ENCODE measurements at regions not wholly inside any gene's neighbourhood (a gene's known extent, or its start where the extent isn't known, plus 50 kb on each side); places are given as distances from the start of the nearest gene placed in this dataset.

DNA sequence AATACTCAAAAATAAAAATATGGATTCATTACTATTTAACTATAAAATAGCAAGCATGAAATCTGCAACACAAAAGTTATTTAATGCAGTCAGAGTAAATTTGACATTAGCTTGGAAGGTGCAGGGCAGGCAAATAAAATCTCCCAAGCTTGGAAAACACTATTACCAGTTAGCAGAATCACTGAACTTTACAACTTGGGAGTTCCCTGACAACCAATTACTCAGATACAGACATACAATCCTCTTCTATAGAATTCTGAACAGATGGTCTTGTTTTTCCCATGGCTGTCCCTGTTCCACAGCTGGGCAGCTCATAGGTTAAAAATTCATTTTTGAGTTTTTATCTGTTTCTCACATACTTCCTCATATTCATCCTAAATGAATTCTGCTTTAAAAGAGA, 1002.6 kb downstream of the SORCS3 start:
- Histone ChIP-seq H3K36me3 (no peaks in the 10 kb centered on the region), H3K4me3 (no peak overlapping the region), H3K27ac (peak overlapping the region in 3 of 4 donors; percentile 19 to 45 (median 39)), H3K9me3 (no peaks in the 10 kb centered on the region), H3K4me1 (peaks cover 0 to 48% (median 14%) of the 10 kb centered on the region in 4 donors), H3K27me3 (no peaks in the 10 kb centered on the region)
- DNase-seq = no peak
- intact Hi-C loops (cut with DNase I; ENCODE audit: low total_unique reads) (no loop called here), in situ Hi-C loops (cut with MboI; ENCODE audit: low pct_ligation_motif_present in 1 of 4, low pct_unique_long_range_greater_than_20kb in 1 of 4, low sequenced_read_pairs in 3 of 4) (no loop called here)
- TF ChIP-seq, protein P1, sequence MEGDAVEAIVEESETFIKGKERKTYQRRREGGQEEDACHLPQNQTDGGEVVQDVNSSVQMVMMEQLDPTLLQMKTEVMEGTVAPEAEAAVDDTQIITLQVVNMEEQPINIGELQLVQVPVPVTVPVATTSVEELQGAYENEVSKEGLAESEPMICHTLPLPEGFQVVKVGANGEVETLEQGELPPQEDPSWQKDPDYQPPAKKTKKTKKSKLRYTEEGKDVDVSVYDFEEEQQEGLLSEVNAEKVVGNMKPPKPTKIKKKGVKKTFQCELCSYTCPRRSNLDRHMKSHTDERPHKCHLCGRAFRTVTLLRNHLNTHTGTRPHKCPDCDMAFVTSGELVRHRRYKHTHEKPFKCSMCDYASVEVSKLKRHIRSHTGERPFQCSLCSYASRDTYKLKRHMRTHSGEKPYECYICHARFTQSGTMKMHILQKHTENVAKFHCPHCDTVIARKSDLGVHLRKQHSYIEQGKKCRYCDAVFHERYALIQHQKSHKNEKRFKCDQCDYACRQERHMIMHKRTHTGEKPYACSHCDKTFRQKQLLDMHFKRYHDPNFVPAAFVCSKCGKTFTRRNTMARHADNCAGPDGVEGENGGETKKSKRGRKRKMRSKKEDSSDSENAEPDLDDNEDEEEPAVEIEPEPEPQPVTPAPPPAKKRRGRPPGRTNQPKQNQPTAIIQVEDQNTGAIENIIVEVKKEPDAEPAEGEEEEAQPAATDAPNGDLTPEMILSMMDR (IDR thresholded peaks at IDR 0.05) = no peak
- TF ChIP-seq POLR2A (IDR thresholded peaks at IDR 0.05) (no peak), EP300 (IDR thresholded peaks at IDR 0.05; ENCODE audit: low read depth) (no peak), POLR2AphosphoS5 (IDR thresholded peaks at IDR 0.05) (no peak)

GRCh38 chr10:105634281-105634680, 993.2 kb downstream of the SORCS3 start:
- H3K9me3 ChIP-seq = no peaks in the 10 kb centered on the region
- 49 to 57% methylated on average over 1 to 3 of the region's 3 CpGs for WGBS, 2 donors (ENCODE audit: low coverage in 1 of 2)
- H3K4me1 ChIP-seq = peaks cover 0 to 28% (median 8%) of the 10 kb centered on the region in 4 donors
- TF ChIP-seq EP300 (IDR thresholded peaks at IDR 0.05; ENCODE audit: low read depth) (no peak), POLR2A (IDR thresholded peaks at IDR 0.05) (no peak), POLR2AphosphoS5 (IDR thresholded peaks at IDR 0.05) (no peak)
- TF ChIP-seq, protein P1 (IDR thresholded peaks at IDR 0.05) = no peak
- H3K4me3 ChIP-seq = no peak overlapping the region
- H3K27me3 ChIP-seq = no peaks in the 10 kb centered on the region
- H3K27ac ChIP-seq = no peak overlapping the region
- in situ Hi-C loops (cut with MboI; ENCODE audit: low pct_ligation_motif_present in 1 of 4, low pct_unique_long_range_greater_than_20kb in 1 of 4, low sequenced_read_pairs in 3 of 4) = no loop called here
- no peak for DNase-seq
- intact Hi-C loops (cut with DNase I; ENCODE audit: low total_unique reads) = no loop called here
- no peaks in the 10 kb centered on the region for H3K36me3 ChIP-seq

GRCh38 chr10:105615715-105616365, 974.8 kb downstream of the SORCS3 start:
- WGBS, 2 donors (ENCODE audit: low coverage in 1 of 2) = 37 to 45% methylated on average over 4 of the region's 4 CpGs

GRCh38 chr10:105611244-105611798, 970.2 kb downstream of the SORCS3 start:
- intact Hi-C loops (cut with DNase I; ENCODE audit: low total_unique reads) = no loop called here
- Histone ChIP-seq H3K36me3 (no peaks in the 10 kb centered on the region), H3K9me3 (peaks cover 5 to 6% of the 10 kb centered on the region in 2 donors), H3K27ac (no peak overlapping the region), H3K4me1 (peaks cover 0 to 16% (median 4%) of the 10 kb centered on the region in 4 donors), H3K27me3 (no peaks in the 10 kb centered on the region), H3K4me3 (no peak overlapping the region)
- DNase-seq = no peak
- TF ChIP-seq EP300 (IDR thresholded peaks at IDR 0.05; ENCODE audit: low read depth) (no peak), POLR2A (IDR thresholded peaks at IDR 0.05) (no peak), POLR2AphosphoS5 (IDR thresholded peaks at IDR 0.05) (no peak)
- TF ChIP-seq, protein P1 (IDR thresholded peaks at IDR 0.05) = no peak
- in situ Hi-C loops (cut with MboI; ENCODE audit: low pct_ligation_motif_present in 1 of 4, low pct_unique_long_range_greater_than_20kb in 1 of 4, low sequenced_read_pairs in 3 of 4) = no loop called here

More at GRCh38 chr10:105615715-105616365, 974.8 kb downstream of the SORCS3 start:
- in situ Hi-C loops (cut with MboI; ENCODE audit: low pct_ligation_motif_present in 1 of 4, low pct_unique_long_range_greater_than_20kb in 1 of 4, low sequenced_read_pairs in 3 of 4) = no loop called here
- Histone ChIP-seq H3K36me3 (no peaks in the 10 kb centered on the region), H3K27me3 (no peaks in the 10 kb centered on the region), H3K4me1 (peaks cover 0 to 16% (median 4%) of the 10 kb centered on the region in 4 donors), H3K9me3 (peaks cover 0 to 2% of the 10 kb centered on the region in 2 donors), H3K4me3 (no peak overlapping the region), H3K27ac (no peak overlapping the region)
- no peak for DNase-seq
- intact Hi-C loops (cut with DNase I; ENCODE audit: low total_unique reads) = no loop called here
- no peak for TF ChIP-seq POLR2AphosphoS5 (IDR thresholded peaks at IDR 0.05)
- TF ChIP-seq EP300 (IDR thresholded peaks at IDR 0.05; ENCODE audit: low read depth) = no peak
- no peak for TF ChIP-seq POLR2A (IDR thresholded peaks at IDR 0.05)
- TF ChIP-seq, protein P1 (IDR thresholded peaks at IDR 0.05) = no peak
